Prostate gland (tissue), 2 donors: ENCODE measurements at regions not wholly inside any gene's neighbourhood (a gene's known extent, or its start where the extent isn't known, plus 50 kb on each side); places are given as distances from the start of the nearest gene placed in this dataset.
"Not testable (repeated sequence)": the region's sequence is repeated elsewhere in the genome, so short reads cannot be mapped to it uniquely, and the experiment has no call there.

Experiments
- CTCF ChIP-seq, 4 experiments: fragments of 200-600 bp in 2 of 4; fragments of 450-650 bp in 2 of 4; sonication (generic) in 2 of 4; IDR thresholded peaks; 1 replicate in 3 of 4; 2 replicates in 1 of 4; pipeline ENCODE4 v1.5.1; 2016 to 2019; ENCODE audit warnings: antibody characterized with exemption in 4 of 4, mild to moderate bottlenecking in 2 of 4, moderate library complexity in 2 of 4
- POLR2A ChIP-seq: fragments of 450-650 bp; IDR thresholded peaks from one replicate; pipeline ENCODE4 v1.6.1; 2016; ENCODE audit warnings: antibody characterized with exemption, mild to moderate bottlenecking

DNA sequence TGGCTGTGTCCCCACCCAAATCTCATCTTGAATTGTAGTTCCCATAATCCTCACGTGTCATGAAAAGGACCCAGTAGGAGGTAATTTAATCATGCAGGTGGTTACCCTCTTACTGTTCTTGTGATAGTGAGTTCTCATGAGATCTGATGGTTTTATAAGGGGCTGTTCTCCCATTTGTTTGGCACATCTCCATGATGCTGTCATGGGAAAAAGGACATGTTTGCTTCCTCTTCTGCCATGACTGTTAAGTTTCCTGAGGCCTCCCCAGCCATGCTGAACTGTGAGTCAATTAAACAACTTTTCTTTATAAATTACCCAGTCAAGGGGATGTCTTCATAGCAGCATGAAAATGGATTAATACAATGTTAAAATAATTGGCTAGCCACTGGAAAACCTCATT is 243.3 kb upstream of the MKLN1 start:
- not testable (repeated sequence) for TF ChIP-seq POLR2A; CTCF (IDR thresholded peaks at IDR 0.05)
